ENCODE measurements at regions not wholly inside any gene's neighbourhood (a gene's known extent, or its start where the extent isn't known, plus 50 kb on each side); places are given as distances from the start of the nearest gene placed in this dataset.
A peak's percentile ranks its signal among the peaks of the same experiment; 100 is the strongest.

DNA sequence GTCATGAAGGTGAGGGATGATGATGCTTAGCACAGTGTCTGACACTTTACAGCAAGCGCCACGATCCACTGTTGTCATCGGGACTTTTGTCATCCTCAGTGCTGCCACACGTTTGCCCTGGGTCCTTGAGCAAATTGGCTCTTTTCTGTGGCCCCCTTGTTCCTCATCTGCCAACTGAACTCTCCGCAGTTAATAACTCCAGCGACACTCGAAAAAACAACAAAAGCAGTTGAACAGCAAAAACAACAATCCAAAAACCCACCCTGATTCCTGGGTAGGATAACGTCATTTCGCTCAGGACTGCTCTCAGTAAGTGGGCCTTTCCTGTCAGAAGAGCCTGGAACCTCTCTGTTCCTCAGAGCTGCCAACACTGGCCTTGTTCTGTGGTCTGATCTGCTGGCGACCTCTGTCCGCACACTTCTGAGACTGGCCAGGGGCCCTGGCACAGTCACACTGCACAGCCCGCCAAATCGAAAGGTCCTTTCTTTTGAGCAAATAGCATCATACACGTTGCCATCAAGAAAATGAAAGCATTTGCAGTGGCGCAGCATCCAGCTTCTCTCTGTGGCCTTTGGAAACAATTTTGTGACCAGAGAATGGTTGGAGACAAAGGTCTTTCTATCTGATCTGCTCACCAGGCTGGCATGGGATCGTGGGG lies 79.9 kb upstream of the SYT13 start:
- H4K91ac ChIP-seq (ENCODE audit: low read depth, low read length, poor library complexity) = no peak overlapping the region
- no peak overlapping the region for H3K14ac ChIP-seq (ENCODE audit: low read length)
- H3K4me3 ChIP-seq (ENCODE audit: low read length in 2 of 2) = no peak overlapping the region
- H3K18ac ChIP-seq (ENCODE audit: low read length) = no peak overlapping the region
- no peak overlapping the region for H2BK5ac ChIP-seq (ENCODE audit: low read length)
- H3K27me3 ChIP-seq (ENCODE audit: control insufficient read depth in 3 of 3, insufficient read depth in 3 of 3, low read depth in 1 of 3, low read length in 3 of 3) = peaks cover 0 to 56% (median 0%) of the 10 kb centered on the region in 3 experiments
- DNase-seq (ENCODE audit: low spot score) = no peak
- WGBS, 2 donors (ENCODE audit: extremely low coverage in 2 of 2, insufficient read length in 2 of 2, insufficient replicate concordance in 1 of 2) = no CpG with 5 or more reads among the region's 16 CpGs
- no peak overlapping the region for H4K8ac ChIP-seq (ENCODE audit: low read depth, low read length)
- H3K4me1 ChIP-seq (ENCODE audit: control insufficient read depth in 2 of 2, insufficient read depth in 1 of 2, low read depth in 1 of 2, low read length in 2 of 2) = peaks cover 8 to 13% of the 10 kb centered on the region in 2 donors
- H3K9ac ChIP-seq (ENCODE audit: low read depth, low read length, poor library complexity) = no peak overlapping the region
- H3K79me1 ChIP-seq (ENCODE audit: low read depth, low read length) = no peaks in the 10 kb centered on the region
- no peak overlapping the region for H2BK15ac ChIP-seq (ENCODE audit: low read length)
- no peak overlapping the region for H3K23ac ChIP-seq (ENCODE audit: low read depth, low read length, poor library complexity)
- no peak overlapping the region for H2BK120ac ChIP-seq (ENCODE audit: low read depth, low read length)
- no peak overlapping the region for H3K27ac ChIP-seq (replicated peaks; ENCODE audit: low read length)
- no peak overlapping the region for H2BK12ac ChIP-seq (ENCODE audit: low read length)
- H3K9me3 ChIP-seq (replicated peaks in 1 of 2; ENCODE audit: control insufficient read depth in 2 of 2, insufficient read depth in 1 of 2, low read depth in 1 of 2, low read length in 2 of 2) = no peaks in the 10 kb centered on the region
- no peak overlapping the region for H2AK5ac ChIP-seq (ENCODE audit: low read depth, low read length)
- no peak overlapping the region for H3K4me2 ChIP-seq (ENCODE audit: insufficient read depth, low read length, poor library complexity, severe bottlenecking)
- no peaks in the 10 kb centered on the region for H3K36me3 ChIP-seq (replicated peaks in 1 of 2; ENCODE audit: control insufficient read depth in 2 of 2, insufficient read depth in 2 of 2, low read length in 2 of 2)
- H2AFZ ChIP-seq (ENCODE audit: low read length) = peak overlapping the region; percentile 2
- no peak overlapping the region for H3K4ac ChIP-seq (ENCODE audit: low read length)

DNA sequence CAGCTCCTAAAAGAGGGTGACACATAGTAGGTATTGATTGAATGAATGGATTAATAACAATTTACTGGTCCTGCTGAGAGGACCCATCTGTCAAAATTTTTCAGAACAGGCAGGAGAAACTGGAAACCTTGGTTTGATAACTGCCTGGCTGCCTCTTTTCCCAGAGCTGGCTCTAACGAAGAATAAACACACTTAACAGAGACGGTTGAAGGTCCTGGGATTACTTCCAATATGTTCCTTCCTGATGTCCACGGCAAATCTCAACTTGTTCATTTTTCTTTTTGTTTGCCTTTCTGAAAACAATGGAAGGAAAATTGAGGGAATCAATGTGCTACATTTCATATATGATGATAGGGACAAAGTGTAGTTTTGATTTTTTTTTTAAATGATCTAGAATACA lies 76.5 kb upstream of the SYT13 start:
- DNase-seq (ENCODE audit: low spot score) = no peak
- H3K27ac ChIP-seq (replicated peaks; ENCODE audit: low read length) = no peak overlapping the region
- H3K79me1 ChIP-seq (ENCODE audit: low read depth, low read length) = no peaks in the 10 kb centered on the region
- peaks cover 0 to 27% (median 0%) of the 10 kb centered on the region in 3 experiments for H3K27me3 ChIP-seq (ENCODE audit: control insufficient read depth in 3 of 3, insufficient read depth in 3 of 3, low read depth in 1 of 3, low read length in 3 of 3)
- no peak overlapping the region for H3K4me3 ChIP-seq (ENCODE audit: low read length in 2 of 2)
- H3K4ac ChIP-seq (ENCODE audit: low read length) = no peak overlapping the region
- no peak overlapping the region for H2BK15ac ChIP-seq (ENCODE audit: low read length)
- H3K36me3 ChIP-seq (replicated peaks in 1 of 2; ENCODE audit: control insufficient read depth in 2 of 2, insufficient read depth in 2 of 2, low read length in 2 of 2) = no peaks in the 10 kb centered on the region
- no peak overlapping the region for H2AFZ ChIP-seq (ENCODE audit: low read length)
- no peak overlapping the region for H3K18ac ChIP-seq (ENCODE audit: low read length)
- no peak overlapping the region for H2BK12ac ChIP-seq (ENCODE audit: low read length)
- H3K4me2 ChIP-seq (ENCODE audit: insufficient read depth, low read length, poor library complexity, severe bottlenecking) = no peak overlapping the region
- no peak overlapping the region for H4K8ac ChIP-seq (ENCODE audit: low read depth, low read length)
- H2BK5ac ChIP-seq (ENCODE audit: low read length) = no peak overlapping the region
- H3K14ac ChIP-seq (ENCODE audit: low read length) = no peak overlapping the region
- no peak overlapping the region for H3K23ac ChIP-seq (ENCODE audit: low read depth, low read length, poor library complexity)
- no peak overlapping the region for H4K91ac ChIP-seq (ENCODE audit: low read depth, low read length, poor library complexity)
- no peak overlapping the region for H2BK120ac ChIP-seq (ENCODE audit: low read depth, low read length)
- H3K9ac ChIP-seq (ENCODE audit: low read depth, low read length, poor library complexity) = no peak overlapping the region
- no CpG with 5 or more reads among the region's 3 CpGs for WGBS, 2 donors (ENCODE audit: extremely low coverage in 2 of 2, insufficient read length in 2 of 2, insufficient replicate concordance in 1 of 2)
- H3K4me1 ChIP-seq (ENCODE audit: control insufficient read depth in 2 of 2, insufficient read depth in 1 of 2, low read depth in 1 of 2, low read length in 2 of 2) = peaks cover 8 to 10% of the 10 kb centered on the region in 2 donors
- H3K9me3 ChIP-seq (replicated peaks in 1 of 2; ENCODE audit: control insufficient read depth in 2 of 2, insufficient read depth in 1 of 2, low read depth in 1 of 2, low read length in 2 of 2) = no peaks in the 10 kb centered on the region
- no peak overlapping the region for H2AK5ac ChIP-seq (ENCODE audit: low read depth, low read length)

GRCh38 chr11:45361551-45361950 lies 75.4 kb upstream of the SYT13 start:
- Histone ChIP-seq H3K27me3 (ENCODE audit: control insufficient read depth in 3 of 3, insufficient read depth in 3 of 3, low read depth in 1 of 3, low read length in 3 of 3) (peaks cover 0 to 23% (median 0%) of the 10 kb centered on the region in 3 experiments), H2BK5ac (ENCODE audit: low read length) (no peak overlapping the region), H3K9me3 (replicated peaks in 1 of 2; ENCODE audit: control insufficient read depth in 2 of 2, insufficient read depth in 1 of 2, low read depth in 1 of 2, low read length in 2 of 2) (no peaks in the 10 kb centered on the region), H3K4me3 (ENCODE audit: low read length in 2 of 2) (no peak overlapping the region), H3K79me1 (ENCODE audit: low read depth, low read length) (no peaks in the 10 kb centered on the region), H3K4me1 (ENCODE audit: control insufficient read depth in 2 of 2, insufficient read depth in 1 of 2, low read depth in 1 of 2, low read length in 2 of 2) (peaks cover 0 to 2% of the 10 kb centered on the region in 2 donors), H3K23ac (ENCODE audit: low read depth, low read length, poor library complexity) (no peak overlapping the region), H2AFZ (ENCODE audit: low read length) (no peak overlapping the region), H4K8ac (ENCODE audit: low read depth, low read length) (no peak overlapping the region), H4K91ac (ENCODE audit: low read depth, low read length, poor library complexity) (no peak overlapping the region), H3K4ac (ENCODE audit: low read length) (no peak overlapping the region), H2AK5ac (ENCODE audit: low read depth, low read length) (no peak overlapping the region), H3K27ac (replicated peaks; ENCODE audit: low read length) (no peak overlapping the region), H2BK15ac (ENCODE audit: low read length) (no peak overlapping the region), H3K36me3 (replicated peaks in 1 of 2; ENCODE audit: control insufficient read depth in 2 of 2, insufficient read depth in 2 of 2, low read length in 2 of 2) (no peaks in the 10 kb centered on the region), H3K9ac (ENCODE audit: low read depth, low read length, poor library complexity) (no peak overlapping the region), H3K14ac (ENCODE audit: low read length) (no peak overlapping the region), H3K4me2 (ENCODE audit: insufficient read depth, low read length, poor library complexity, severe bottlenecking) (no peak overlapping the region), H3K18ac (ENCODE audit: low read length) (no peak overlapping the region), H2BK120ac (ENCODE audit: low read depth, low read length) (no peak overlapping the region), H2BK12ac (ENCODE audit: low read length) (no peak overlapping the region)
- no peak for DNase-seq (ENCODE audit: low spot score)
- 100% methylated on average over 1 of the region's 2 CpGs; no CpG with 5 or more reads in 1 of the 2 donors for WGBS, 2 donors (ENCODE audit: extremely low coverage in 2 of 2, insufficient read length in 2 of 2, insufficient replicate concordance in 1 of 2)

- Histone ChIP-seq H3K36me3 (replicated peaks in 1 of 2; ENCODE audit: control insufficient read depth in 2 of 2, insufficient read depth in 2 of 2, low read length in 2 of 2) (no peaks in the 10 kb centered on the region), H3K18ac (ENCODE audit: low read length) (peak overlapping the region; percentile 77), H3K9ac (ENCODE audit: low read depth, low read length, poor library complexity) (peak overlapping the region; percentile 88), H2BK12ac (ENCODE audit: low read length) (no peak overlapping the region), H3K14ac (ENCODE audit: low read length) (no peak overlapping the region), H4K91ac (ENCODE audit: low read depth, low read length, poor library complexity) (no peak overlapping the region), H3K4me2 (ENCODE audit: insufficient read depth, low read length, poor library complexity, severe bottlenecking) (peak overlapping the region; percentile 71), H3K4ac (ENCODE audit: low read length) (no peak overlapping the region), H2BK15ac (ENCODE audit: low read length) (peak overlapping the region; percentile 79), H3K4me3 (ENCODE audit: low read length in 2 of 2) (peak overlapping the region; percentile 78 to 85), H2AFZ (ENCODE audit: low read length) (peak overlapping the region; percentile 93), H4K8ac (ENCODE audit: low read depth, low read length) (no peak overlapping the region), H3K27ac (replicated peaks; ENCODE audit: low read length) (peak overlapping the region; percentile 43), H2AK5ac (ENCODE audit: low read depth, low read length) (no peak overlapping the region), H3K27me3 (ENCODE audit: control insufficient read depth in 3 of 3, insufficient read depth in 3 of 3, low read depth in 1 of 3, low read length in 3 of 3) (no peaks in the 10 kb centered on the region), H3K4me1 (ENCODE audit: control insufficient read depth in 2 of 2, insufficient read depth in 1 of 2, low read depth in 1 of 2, low read length in 2 of 2) (peaks cover 4 to 16% of the 10 kb centered on the region in 2 donors), H3K23ac (ENCODE audit: low read depth, low read length, poor library complexity) (no peak overlapping the region), H3K9me3 (replicated peaks in 1 of 2; ENCODE audit: control insufficient read depth in 2 of 2, insufficient read depth in 1 of 2, low read depth in 1 of 2, low read length in 2 of 2) (no peaks in the 10 kb centered on the region), H2BK120ac (ENCODE audit: low read depth, low read length) (no peak overlapping the region), H2BK5ac (ENCODE audit: low read length) (no peak overlapping the region), H3K79me1 (ENCODE audit: low read depth, low read length) (no peaks in the 10 kb centered on the region)
- WGBS, 2 donors (ENCODE audit: extremely low coverage in 2 of 2, insufficient read length in 2 of 2, insufficient replicate concordance in 1 of 2) = no CpG with 5 or more reads among the region's 5 CpGs
- no peak for DNase-seq (ENCODE audit: low spot score)
These were observed 69.5 kb upstream of the SYT13 start for GRCh38 chr11:45355706-45356041.

Measured in neuronal stem cell (in vitro differentiated cells).